ENCODE measurements at regions not wholly inside any gene's neighbourhood (a gene's known extent, or its start where the extent isn't known, plus 50 kb on each side); places are given as distances from the start of the nearest gene placed in this dataset.
"Not testable (repeated sequence)": the region's sequence is repeated elsewhere in the genome, so short reads cannot be mapped to it uniquely, and the experiment has no call there.

DNA sequence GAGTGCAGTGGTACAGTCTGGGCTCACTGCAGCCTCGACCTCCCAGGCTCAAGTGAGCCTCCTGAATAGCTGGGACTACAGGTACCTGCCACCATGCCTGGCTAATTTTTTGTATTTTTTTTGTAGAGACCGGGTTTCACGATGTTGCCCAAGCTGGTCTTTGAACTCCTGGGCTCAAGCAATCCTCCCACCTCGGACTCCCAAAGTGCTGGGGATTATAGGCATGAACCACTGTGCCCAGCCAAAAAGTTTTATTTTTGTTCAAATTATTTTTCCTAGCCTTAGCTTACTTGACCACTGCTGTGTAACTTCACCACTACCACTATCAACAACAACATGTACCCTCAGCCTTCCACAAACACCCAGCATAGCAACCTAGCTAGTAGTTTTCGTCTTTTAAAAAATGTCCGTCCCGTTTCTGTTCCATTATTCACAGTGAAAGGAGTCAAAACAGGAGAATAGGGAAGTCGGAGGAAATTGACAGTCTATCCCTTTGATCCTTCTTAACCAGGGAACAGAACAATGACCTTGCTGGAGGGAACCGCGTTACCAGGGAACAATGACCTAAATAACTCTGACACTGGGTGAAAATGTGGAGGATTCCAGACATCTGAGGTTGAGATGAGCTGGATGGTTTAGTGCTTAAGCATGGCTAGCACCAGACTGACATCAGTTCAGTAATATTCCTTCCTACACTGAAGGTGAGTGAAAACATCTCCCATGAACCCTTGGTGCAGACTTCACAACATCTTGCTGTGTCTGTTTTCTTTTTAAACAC, 69.2 kb upstream of the ARL4C start:
- DNase-seq (ENCODE audit: low read depth in 1 of 2, low spot score in 1 of 2), result no peak

- DNase-seq (ENCODE audit: low read depth in 1 of 2, low spot score in 1 of 2), result no peak
Observed at GRCh38 chr2:234565201-234565600, 68.3 kb upstream of the ARL4C start.

GRCh38 chr2:234564699-234565098, 67.8 kb upstream of the ARL4C start:
- no peak for DNase-seq (ENCODE audit: low read depth in 1 of 2, low spot score in 1 of 2)

- no peak for DNase-seq (ENCODE audit: low read depth in 1 of 2, low spot score in 1 of 2)
Observed at GRCh38 chr2:234559609-234560008, 62.7 kb upstream of the ARL4C start.

DNA sequence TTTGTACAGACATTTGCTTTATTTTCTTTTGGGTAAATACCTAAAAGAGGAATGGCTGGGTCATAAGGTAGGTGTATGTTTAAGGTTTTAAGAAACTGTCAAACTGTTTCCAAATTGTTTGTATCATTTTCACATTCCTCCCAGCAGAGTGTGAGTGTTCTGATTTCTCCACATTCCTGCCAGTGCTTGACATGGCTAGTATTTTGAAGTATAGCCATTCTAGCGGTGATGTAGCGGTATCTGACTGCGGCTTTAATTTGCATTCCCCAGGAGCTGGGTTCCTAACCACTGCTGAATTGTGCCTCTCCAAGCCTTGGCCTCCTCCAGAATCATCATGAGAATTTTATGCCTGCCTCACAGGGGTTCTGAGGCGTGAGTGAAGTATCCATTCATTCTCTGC, 61.8 kb upstream of the ARL4C start:
- no peak for DNase-seq (ENCODE audit: low read depth in 1 of 2, low spot score in 1 of 2)

DNA sequence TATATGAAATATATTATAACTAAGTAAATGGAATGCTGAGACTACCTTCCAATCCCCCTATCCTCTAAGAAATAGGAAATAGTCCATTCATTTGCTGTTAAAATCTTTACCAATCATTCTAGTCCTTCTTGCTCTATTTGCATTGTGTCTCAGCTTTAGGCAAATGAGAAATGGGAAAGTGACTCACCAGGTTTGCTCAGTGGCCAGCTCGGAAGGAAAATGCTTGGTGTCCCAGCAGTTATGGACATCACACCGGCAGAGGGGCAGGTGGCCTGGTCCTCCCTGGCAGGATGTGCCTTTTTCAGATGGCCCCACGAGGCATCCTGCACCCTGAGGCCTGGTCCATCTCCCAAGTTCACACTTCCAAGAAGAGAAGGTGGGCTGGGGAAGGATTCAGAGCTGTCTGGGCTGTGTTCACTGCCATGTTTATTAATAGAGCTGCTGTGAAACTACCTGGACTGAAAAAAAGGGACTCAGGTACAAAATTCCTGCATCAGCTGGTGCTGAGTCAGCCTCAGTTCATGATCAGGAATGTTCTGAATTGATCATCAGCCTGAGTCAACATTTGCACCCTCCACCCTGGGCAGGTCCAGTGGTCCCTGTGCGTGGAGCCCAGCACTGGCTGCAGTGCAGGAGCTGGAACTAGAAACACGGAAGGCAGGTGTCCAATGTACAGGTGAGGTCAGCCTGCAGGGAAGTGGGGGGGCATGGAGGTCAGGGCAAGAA, 60.1 kb upstream of the ARL4C start:
- DNase-seq (ENCODE audit: low read depth in 1 of 2, low spot score in 1 of 2), result no peak

DNA sequence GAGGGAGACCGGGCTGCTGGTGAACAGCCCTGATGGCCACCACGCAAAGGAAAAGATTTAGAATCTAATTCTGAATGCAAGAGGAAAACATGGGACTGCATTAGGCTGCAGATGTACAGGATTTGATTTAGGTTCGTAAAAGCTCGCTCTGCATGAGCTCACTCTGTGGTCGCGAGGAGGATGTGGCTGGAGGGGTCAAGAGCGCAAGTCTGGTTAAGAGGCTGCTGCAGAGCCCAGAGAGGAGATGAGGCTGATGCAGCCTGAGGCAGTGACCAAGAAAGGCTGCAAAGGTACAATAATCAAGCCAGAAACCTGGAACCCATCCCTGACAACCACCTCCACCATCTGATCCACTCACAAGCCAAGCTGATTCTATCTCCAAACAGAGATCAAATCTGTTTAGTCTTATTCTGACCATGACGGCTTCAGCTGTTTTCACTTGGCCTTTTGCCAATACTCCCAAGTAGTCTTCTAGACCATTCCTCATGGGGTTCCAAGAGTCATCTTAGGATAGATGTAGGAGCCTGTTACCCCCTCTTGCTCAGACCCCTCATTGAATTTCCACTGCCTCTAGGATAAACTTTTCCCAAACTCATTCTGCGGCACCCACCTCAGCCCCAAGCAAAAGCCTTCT, 58.9 kb upstream of the ARL4C start:
- no peak for DNase-seq (ENCODE audit: low read depth in 1 of 2, low spot score in 1 of 2)

GRCh38 chr2:234555161-234555560, 58.3 kb upstream of the ARL4C start:
- no peak for DNase-seq (ENCODE audit: low read depth in 1 of 2, low spot score in 1 of 2)

DNA sequence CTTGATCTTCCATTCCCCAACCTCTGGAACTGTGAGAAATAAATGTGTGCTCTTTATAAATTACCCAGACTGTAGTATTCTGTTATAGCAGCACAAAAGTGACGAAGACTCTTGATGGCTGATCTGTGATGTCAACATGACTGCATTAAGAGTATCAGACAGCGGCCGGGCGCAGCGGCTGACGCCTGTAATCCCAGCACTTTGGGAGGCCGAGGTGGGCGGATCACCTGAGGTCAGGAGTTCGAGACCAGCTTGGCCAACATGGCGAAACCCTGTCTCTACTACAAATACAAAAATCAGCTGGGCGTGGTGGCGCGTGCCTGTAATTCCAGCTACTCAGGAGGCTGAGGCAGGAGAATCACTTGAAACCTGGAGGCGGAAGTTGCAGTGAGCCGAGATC, 56.3 kb upstream of the ARL4C start:
- not testable (repeated sequence) for DNase-seq (ENCODE audit: low read depth in 1 of 2, low spot score in 1 of 2)

- DNase-seq (ENCODE audit: low read depth in 1 of 2, low spot score in 1 of 2), result peak; percentile 16 to 22
Observed at GRCh38 chr2:234550511-234551107, 53.7 kb upstream of the ARL4C start.

DNA sequence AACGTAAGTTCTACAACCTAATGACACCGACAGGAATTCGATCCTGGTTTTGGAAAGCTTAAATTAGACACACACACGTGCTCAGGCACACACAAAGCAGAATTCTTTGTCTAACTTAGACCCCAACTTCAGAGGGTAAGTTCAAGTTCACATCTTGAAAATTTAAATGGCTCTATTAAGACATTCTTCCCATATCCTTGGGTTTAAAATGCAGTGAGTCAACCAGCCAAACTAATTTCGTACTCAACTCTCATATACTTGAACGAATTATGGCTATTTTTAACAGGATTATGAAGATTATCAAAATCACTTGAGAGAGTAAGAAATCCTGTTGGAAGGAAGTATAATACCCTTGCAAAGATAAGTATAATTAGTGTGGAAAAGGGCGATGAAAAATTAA, 53.2 kb upstream of the ARL4C start:
- no peak for DNase-seq (ENCODE audit: low read depth in 1 of 2, low spot score in 1 of 2)

DNA sequence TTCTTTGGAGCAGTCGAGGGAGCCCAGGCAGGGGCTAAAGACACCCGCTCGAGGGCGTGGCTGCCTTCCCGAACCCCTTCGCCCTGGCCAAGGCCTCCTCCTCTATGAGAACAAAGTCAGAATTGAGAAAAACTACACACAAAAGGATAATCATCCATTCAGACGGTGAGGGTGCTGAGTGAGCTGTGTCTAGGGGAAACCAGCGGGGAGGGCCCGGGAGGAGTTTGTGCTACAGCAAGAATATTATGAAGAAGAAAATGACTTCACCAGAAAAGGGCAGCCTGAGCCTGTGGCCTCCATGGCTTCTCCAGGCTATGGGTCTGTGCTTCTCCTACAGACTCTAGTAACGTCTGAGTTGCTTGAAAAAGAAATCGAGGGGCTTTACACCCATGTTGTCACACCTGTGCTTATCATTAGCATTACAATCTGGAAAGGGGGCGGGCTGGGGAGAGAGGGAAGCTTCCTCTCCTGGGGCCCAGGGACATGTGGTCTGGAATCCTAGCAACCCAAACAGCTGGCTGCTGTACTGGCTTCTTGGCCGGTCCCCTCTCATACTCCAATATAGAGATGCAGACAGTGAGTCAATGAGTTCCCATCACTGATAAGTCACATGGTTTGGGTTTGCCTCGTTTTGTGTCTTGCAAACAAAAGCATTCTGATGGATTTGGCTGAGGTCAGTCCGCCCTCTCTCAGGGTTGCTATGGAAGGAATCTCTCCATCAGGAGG, 52.0 kb upstream of the ARL4C start:
- DNase-seq (ENCODE audit: low read depth in 1 of 2, low spot score in 1 of 2), result no peak

GRCh38 chr2:234546770-234547169, 49.9 kb upstream of the ARL4C start:
- no peak for DNase-seq (ENCODE audit: low read depth in 1 of 2, low spot score in 1 of 2)

All from activated T-helper 1 cell treated with anti-CD3 and anti-CD28 coated beads, Interleukin-2, amount 50 U/mL, for 16 hours (primary cell).